HEK293T (cell line): ENCODE measurements at regions not wholly inside any gene's neighbourhood (a gene's known extent, or its start where the extent isn't known, plus 50 kb on each side); places are given as distances from the start of the nearest gene placed in this dataset.

Experiments used
- CTBP1 ChIP-seq: fragments of 450-650 bp; IDR thresholded peaks from 2 replicates; pipeline ENCODE4 v1.6.1; 2016; ENCODE audit warnings: borderline replicate concordance
- FOXA1 ChIP-seq: fragments of 450-650 bp; IDR thresholded peaks from 2 replicates; pipeline ENCODE4 v1.6.1; 2016; ENCODE audit warnings: mild to moderate bottlenecking
- FOXM1 ChIP-seq: fragments of 450-650 bp; IDR thresholded peaks from 2 replicates; pipeline ENCODE4 v1.6.1; 2017; ENCODE audit warnings: mild to moderate bottlenecking, borderline replicate concordance
- L3MBTL2 ChIP-seq: fragments of 450-650 bp; conservative IDR thresholded peaks from 2 replicates; pipeline ENCODE4 v1.6.1; 2016; ENCODE audit warnings: mild to moderate bottlenecking
- PKNOX1 ChIP-seq: fragments of 450-650 bp; IDR thresholded peaks from 2 replicates; pipeline ENCODE4 v1.6.1; 2016
- SP1 ChIP-seq: fragments of 450-650 bp; IDR thresholded peaks from 2 replicates; pipeline ENCODE4 v1.6.1; 2017

DNA sequence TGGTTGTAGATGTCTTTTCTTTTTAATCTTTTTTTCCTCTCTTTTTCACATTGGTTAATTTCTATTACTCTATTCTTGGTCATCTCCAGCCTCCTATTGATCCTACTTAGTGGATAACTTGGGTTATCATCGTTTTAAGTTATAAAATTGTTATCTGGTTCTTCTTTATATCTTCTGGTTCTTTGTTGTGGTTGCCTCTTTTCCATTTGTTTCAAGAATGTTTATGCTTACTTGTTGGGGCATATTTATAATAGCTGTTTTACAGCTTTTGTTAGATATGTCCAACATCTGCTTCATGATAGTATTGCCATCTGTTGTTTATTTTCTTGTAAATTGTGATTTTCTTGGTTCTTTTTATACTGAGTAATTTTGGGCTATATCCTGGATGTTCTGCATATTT, 1429.6 kb downstream of the TBC1D22A start:
- TF ChIP-seq FOXA1 = no peak
- no peak for TF ChIP-seq SP1
- TF ChIP-seq L3MBTL2 = no peak
- no peak for TF ChIP-seq CTBP1
- no peak for TF ChIP-seq FOXM1
- TF ChIP-seq PKNOX1 = no peak
